OCI-LY1 (cell line): ENCODE measurements at regions not wholly inside any gene's neighbourhood (a gene's known extent, or its start where the extent isn't known, plus 50 kb on each side); places are given as distances from the start of the nearest gene placed in this dataset.

Experiments
- CTCF ChIP-seq: fragments of 200-600 bp; sonication (generic), shearing (Covaris generic); IDR thresholded peaks from 2 replicates; pipeline ENCODE4 v1.5.1; 2017; ENCODE audit warnings: mild to moderate bottlenecking, antibody characterized with exemption, low read length, moderate library complexity, mixed read lengths
- EZH2 ChIP-seq: fragments of 200-600 bp; sonication (generic), shearing (Covaris generic); IDR thresholded peaks from 2 replicates; pipeline ENCODE4 v1.8.0; 2017; ENCODE audit warnings: borderline replicate concordance, mixed run types, mild to moderate bottlenecking, antibody characterized with exemption, low read length, moderate library complexity, mixed read lengths

DNA sequence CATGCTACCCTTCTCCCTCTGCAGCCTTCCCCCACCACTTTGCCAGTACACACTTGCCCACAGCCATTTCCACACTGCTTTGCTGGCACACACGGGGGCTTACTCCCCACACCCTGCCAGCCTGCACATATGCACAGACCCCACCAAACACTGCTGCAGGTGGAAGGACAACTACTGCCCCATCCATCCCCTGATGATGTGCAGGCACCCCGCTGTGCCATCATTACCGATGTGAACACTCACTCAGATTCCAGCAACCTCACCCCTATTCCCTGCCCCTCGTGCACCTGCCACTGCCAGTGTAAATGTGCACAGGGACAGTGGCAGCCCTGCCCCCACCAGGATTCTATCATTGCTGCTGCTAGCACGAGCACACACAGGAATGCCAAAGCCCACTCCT is 1400.8 kb upstream of the DDX18 start:
- no peak for TF ChIP-seq CTCF
- no peak for TF ChIP-seq EZH2
